Right ventricle myocardium inferior (tissue), 1 donor: ENCODE measurements at regions not wholly inside any gene's neighbourhood (a gene's known extent, or its start where the extent isn't known, plus 50 kb on each side); places are given as distances from the start of the nearest gene placed in this dataset.

ENCODE experiments used
- ATAC-seq: fragments of 200-7000 bp; cut with Tn5 transposase; one replicate; pipeline ENCODE4 v1.9.1; 2020; ENCODE audit warnings: mild to moderate bottlenecking, moderate library complexity
- DNase-seq: peaks from one replicate; pipeline ENCODE4 v3.0.0; 2021; ENCODE audit errors: missing footprints
- intact Hi-C: fragments of 100-400 bp; cut with DNase I; formaldehyde crosslinking; loops from one replicate; pipeline ENCODE4 v1.11.0; 2022
- donor health status: DM: no; HTN: yes; CAD: no; lungs with severe emphysema.

DNA sequence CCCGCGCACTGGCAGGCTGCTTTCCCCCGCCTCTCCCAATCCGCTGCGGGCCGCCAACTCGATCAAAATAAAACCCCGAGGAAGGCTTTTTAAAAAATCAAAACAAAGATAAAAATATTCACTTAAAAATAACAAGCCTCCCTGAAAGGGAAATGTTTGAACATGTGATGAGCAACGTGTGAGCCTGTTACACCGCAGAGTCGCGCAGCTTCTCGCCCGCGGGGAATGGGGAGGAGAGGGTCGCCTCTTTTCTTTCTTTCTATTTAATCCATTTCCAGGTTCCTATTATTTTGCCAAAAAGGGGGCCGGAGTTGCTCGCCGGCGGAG is 326.0 kb upstream of the F9 start:
- DNase-seq (no peak), ATAC-seq (no peak)

DNA sequence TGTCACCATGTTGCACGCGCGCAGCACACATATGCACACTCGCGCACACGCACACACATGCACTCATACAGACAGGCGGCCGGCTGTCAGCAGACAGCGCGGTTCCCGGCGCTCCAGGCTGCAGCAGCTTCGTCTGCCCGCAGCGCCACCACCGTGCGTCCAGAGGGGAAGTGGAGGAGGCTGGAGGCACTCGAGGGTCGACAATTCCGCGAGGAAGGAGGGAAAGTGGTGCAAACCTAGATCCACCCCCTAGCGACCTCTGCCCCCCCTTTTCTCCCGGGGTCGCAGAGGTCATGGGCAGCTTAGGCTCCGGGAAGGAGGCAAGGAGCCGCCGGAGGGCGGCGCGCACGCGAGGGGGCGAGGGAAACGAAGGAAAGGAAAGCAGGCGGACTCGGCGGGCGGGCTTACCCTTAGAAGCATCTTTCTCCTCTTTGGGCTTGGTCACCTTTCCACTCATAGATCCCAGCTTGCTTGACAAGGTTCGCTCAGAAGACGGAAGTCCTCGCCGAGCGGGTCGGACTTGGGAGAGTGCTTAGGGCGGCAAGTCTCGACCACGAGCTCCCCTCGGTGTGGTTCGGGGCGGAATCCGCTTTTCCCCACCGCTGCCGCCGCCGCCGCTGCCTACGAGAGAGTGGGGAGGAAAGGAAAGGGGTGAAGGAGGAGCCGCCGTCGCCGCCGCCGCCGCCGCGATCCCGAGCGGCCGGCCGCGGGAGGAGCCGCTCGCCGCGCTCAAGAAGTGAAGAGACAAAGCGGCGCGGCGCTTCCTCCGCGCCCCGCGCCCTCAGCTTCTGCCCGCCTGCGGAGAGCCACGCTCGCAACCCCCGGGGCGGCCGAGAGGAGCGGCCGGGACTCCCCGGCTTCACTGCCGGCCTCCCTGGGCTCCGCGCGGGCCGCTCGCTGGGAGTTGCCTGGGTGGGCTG is 326.6 kb upstream of the F9 start:
- DNase-seq (peak; percentile 59), ATAC-seq (no peak)
- intact Hi-C loops: no loop called here

More for the DNA sequence above, 326.0 kb upstream of the F9 start:
- intact Hi-C loops: no loop called here

DNA sequence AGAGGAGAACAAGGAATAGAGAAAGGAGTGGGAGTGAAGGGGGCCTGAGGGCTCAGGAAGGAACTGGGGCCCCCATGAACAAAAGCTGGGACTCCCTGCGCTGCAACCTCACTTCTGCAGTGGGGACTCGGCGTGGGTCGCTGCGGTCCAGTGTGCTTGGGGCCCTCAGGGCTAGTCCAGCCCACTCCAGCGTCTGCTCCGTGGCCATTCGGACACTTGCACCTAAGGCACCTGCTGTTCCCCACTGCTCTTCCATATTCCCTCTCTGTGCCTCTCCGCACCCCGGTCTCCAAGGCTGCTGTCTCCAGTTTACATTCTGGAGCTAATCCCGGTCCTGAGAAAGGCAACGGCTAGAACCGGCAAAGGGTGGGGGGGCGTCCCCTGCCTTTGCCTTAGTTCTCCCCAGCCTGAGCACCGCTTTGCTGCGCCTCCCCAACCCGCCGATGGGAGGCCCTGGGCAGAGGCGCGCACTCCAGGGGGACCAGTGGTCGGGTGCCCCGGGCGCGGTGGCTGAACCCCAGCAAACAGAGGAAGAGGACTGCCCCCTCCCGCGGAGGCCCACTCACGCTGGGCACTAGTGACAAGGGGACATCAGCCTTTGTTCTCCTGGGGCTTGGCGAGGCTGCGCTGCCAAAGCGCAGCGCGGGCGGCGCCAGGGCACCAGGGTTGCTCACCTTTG is 327.7 kb upstream of the F9 start:
- DNase-seq (no peak), ATAC-seq (no peak)
- intact Hi-C loops: no loop called here

DNA sequence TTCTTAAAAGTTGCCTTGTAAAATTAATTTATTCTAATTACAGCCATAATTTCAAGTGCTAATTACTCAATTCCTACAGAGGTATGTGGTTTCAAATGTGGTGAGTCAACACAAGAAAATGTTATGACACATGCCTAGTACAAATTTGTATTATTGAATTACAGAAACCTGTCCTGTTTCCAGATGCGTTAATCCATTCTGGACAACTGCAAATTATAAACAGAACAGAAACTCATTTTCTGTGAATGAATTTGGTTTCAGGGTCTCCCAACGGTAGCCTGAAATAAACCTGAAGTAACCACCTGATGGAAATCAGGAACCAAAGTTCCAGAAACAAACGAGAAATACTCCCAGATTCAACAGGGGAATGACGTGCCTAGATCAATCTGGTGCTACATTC is 328.6 kb upstream of the F9 start:
- intact Hi-C loops: no loop called here
- ATAC-seq: no peak

DNA sequence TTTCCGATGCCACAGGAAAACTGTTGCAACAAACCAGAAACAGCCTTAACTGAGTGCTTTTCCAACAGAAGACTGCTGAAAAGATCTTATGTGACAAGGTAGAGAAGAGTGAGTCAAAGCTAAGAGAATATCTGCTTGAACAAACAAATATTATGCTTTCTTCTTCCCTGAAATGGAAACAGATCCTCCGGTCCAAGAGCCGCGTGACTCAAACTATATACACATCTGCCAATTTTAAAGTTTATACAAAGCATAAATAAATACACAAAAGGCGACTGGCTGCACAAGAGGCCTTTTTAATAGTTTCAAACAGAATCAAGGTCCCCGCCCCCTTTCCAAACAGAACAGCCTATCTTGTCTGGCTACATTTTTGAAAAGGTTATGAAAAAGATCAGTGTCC is 329.7 kb upstream of the F9 start:
- DNase-seq (no peak), ATAC-seq (no peak)
- intact Hi-C loops: no loop called here

More for the DNA sequence above, 328.6 kb upstream of the F9 start:
- DNase-seq: no peak

DNA sequence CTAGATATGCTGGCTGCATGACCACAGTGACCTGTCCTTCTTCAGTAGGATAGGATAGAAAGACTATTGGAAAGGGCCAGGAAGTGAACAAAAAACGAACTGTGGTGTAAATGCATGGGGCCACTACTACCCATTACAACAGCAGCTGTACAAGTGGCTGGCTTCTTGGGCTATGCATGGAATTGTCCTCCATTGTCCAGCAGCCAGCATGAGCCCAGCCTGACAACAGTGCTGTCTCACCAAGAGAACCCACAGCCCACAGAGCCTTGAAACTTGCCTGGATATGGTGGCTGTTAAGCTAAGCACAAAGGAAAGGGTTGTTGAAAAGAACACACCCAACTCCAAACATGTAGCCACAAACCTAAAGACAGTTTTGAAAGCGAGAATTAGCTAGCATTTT is 330.2 kb upstream of the F9 start:
- intact Hi-C loops: no loop called here
- DNase-seq: no peak
- ATAC-seq: no peak

DNA sequence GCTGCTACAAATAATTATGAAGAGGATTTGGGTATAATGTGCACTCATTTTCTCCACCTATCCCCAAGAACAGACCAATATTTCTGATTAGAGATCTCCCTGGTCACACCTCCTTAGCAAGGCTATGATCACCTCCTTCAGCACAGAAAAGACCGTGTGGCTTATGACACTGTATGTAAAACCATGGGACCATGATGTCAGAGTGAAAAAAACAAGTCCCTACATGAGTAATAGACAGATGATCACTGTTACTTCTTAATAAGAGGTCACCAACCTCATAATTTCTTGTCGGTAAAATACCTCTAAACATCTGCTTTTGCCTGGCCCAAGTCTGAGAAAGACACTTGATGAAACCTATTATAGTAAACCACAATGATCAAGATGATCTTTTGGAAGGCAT is 330.6 kb upstream of the F9 start:
- ATAC-seq (no peak), DNase-seq (no peak)
- intact Hi-C loops: no loop called here

DNA sequence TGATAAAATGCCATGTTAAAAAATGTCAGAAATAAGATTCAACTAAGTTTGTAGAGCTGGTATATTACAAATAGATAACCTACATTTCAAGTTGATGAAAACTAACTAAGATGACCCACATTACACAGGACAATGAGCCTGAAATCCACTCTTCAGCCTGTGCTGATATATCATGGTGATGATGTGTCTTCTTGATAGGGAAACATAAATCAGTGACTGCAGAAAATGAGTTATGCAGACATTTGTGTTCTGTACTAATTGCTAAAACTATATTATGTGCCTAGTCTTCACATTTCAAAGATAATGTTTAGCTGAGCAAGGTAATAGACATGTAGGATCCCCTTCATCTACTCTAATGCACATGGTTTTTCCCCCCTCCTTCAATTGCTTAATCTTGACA is 331.6 kb upstream of the F9 start:
- ATAC-seq (no peak), DNase-seq (no peak)
- intact Hi-C loops: no loop called here

DNA sequence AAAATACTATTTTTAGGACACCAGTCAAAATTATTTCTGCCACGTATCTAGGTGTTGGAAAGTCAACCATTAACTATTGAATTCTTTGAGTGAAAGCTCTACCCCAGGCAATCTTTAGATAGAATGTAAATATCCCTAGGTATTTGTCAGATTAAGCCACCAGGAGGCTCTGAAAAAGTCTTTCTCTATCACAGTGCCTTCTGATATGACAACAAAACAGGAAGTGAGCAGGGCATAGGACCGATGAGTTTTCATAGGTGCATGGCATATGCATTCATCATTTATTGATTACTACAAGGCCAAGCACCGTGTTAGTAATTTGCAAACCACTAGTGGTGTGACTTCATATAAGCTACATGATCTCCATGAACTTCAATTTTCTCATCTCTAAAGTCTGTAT is 333.6 kb upstream of the F9 start:
- no peak for DNase-seq
- no peak for ATAC-seq
- intact Hi-C loops: no loop called here

DNA sequence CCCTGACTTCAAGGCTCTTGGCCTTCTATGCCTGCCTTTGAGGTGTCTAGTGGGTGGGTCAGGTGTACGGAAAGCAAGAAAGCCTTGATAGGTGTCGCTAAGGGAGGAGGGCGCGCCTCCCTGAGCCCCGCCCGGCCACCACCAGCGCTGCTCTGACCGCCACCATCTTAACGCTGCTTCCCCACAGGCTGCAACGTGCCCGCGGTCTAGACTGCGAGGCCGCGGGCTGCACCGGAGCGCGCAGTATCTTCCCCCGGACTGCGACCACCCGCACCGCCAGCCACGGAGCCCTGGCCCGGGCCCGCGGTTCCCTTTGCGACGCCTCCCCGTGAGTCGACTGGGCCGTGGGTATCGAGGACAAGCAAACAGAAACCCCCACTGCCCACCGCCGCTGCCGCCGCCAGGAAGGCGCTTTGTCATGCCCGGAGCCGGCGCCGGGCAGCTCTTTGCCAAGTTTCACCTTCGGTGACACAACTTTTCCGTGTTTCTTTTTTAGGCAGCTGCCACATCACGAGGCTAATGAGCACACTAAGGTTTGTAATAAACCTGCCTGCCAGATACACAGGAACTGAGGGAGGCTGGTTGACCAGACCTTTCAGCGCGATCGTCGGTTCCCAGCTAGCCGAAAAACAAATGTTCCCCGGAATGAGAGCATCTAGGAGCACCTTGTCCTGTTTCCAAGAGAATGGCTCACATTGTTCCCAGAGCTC is 335.8 kb upstream of the F9 start:
- peak; percentile 60 for DNase-seq
- intact Hi-C loops: no loop called here
- ATAC-seq: no peak

DNA sequence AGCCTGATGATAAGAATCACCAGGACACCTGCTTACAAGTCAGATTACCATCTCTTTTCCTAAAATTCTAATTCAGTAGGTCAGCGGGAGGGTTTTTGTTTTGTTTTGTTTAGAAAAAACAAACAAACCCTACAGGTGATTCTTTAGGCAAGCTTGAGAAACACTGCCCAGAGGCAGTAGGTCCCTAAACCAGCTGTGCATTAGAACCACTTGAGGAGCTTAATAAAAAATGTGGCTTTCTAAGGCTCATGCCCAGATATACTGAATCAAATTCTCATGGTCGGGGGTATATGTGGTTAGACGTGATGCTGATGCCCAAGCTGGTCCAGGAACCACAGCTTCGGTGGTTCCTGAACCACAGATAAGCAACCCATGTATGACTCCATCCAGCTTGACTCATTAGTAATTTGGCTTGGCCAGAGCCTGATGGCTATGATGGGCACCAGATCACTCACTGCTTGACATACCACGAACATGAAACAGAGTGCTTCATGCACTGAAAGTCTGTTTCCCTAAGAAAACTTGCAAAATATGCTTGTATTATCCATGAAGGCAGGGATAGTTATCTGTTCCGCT is 338.1 kb upstream of the F9 start:
- intact Hi-C loops: no loop called here
- ATAC-seq (no peak), DNase-seq (no peak)

DNA sequence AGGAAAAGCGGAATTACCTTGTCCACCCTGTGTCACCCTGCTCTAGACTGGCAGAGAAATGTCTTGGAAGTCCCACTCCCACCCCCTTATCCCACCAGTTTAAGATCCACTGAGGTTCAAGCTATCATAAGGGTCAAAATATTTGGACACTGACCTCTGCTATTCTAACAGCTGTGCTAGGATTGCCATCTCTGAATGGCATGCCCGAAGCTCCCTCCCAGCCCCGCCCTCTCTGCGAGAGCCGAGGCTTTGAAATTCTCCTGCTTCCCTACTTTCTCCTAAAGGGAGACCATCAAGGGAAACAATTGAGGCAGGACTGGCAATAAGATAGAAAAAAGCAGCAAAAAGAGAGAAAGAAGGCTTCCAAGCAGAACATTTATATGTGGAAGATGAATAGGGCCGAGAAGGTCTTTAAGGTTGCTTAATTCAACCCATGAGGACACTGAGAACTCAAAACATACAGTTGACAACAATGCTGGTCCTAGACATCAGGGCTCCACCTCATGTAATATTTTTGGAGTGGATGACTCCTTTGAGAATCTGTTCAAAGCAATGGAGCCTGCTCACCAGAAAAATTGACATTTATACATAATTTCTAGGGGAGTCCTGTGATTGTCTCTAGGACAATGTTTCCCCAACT is 338.7 kb upstream of the F9 start:
- ATAC-seq (no peak), DNase-seq (no peak)
- intact Hi-C loops: no loop called here

DNA sequence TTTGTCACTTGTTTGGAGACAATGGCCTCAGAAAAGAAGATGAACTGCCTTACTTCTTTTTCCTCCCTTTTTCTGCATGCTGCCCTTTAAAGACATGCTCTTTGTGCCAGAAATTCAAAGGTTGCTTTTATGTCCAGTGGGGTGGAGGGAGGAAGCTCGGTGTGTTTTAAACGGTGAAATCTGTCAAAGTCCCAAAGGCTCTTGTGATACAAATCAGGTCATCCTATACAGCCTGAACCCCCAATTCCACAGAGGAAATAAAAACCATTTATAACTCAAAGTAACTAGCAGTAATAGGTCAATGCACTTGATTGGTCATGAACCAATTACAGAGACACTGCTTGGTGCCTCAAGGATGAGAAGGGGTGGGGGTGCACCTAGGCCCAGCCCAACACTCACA is 339.3 kb upstream of the F9 start:
- intact Hi-C loops: no loop called here
- no peak for DNase-seq
- ATAC-seq: no peak

DNA sequence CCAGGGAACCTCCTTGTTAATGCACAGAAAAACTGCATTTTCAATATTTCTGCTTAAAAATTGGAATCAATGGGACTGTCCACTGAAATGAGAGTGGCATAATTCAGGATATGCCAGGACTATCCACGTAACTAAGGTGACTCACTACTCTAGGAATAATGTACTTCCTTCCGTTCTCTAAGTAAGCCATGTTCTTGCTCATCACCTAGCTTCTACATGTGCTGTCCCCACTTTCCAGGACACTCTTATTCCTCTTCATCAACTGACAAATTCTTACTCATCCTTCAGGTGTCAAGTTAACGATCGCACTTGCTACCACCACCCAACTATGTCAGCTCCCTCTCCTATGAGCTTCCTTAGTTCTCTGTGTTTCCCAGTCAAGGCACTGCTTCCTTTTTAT is 342.8 kb upstream of the F9 start:
- DNase-seq (no peak), ATAC-seq (no peak)
- intact Hi-C loops: no loop called here

DNA sequence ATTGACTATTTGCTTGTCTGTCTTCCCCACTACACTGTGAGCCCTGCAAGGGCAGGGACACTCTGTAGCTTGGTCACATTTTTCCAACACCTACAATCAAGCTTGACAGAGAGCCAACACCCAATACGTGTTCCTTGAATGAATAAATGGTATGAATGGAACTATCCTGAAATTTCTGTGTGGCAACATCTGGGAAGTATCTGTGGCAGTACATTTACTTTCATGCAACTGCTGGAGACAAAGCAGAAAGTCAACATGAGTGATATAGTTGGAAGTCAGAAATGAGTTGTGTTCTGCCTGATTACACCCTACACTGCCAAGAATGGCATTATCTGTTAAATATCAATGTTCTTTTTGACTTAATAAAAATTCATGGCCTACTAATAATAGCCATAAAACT is 343.5 kb upstream of the F9 start:
- ATAC-seq (no peak), DNase-seq (no peak)
- intact Hi-C loops: no loop called here

DNA sequence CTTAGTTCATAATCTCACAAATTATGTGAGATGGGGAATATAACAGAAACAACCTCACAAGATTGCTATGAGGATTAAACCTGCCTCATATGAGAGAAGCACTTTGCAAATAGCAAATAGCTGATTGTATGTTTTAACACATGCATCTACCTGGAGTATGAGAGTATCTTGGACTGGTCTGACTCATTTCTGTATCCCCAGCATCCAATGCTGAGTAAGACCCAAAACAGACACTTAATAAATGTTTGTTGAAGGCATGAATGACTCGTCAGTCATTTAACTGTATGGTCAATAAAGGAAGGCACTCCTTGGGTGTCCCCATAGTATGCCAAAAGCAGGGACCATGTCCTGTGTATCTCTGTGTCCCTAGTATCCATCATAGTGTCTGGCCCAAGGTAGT is 350.9 kb upstream of the F9 start:
- intact Hi-C loops: no loop called here
- no peak for ATAC-seq

DNA sequence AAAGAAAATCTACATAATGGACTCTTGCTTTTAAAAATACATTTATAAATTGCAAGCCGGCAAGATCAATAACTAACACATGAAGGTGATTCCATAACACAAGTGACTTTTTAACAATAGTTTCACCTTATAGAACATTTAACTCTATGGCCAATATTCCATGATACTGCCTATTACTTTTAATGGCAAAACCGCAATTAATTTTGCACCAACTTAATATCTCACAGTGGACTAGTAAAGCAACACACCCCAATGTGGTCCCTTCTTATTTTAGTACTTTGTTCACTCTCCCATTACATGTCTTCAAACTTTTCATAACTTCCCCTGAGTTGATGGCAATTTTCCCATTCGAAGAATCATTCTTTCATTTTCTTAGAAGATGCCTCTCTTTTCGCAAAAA is 351.6 kb upstream of the F9 start:
- intact Hi-C loops: no loop called here
- DNase-seq (no peak), ATAC-seq (no peak)

More for the DNA sequence above, 350.9 kb upstream of the F9 start:
- DNase-seq: no peak

DNA sequence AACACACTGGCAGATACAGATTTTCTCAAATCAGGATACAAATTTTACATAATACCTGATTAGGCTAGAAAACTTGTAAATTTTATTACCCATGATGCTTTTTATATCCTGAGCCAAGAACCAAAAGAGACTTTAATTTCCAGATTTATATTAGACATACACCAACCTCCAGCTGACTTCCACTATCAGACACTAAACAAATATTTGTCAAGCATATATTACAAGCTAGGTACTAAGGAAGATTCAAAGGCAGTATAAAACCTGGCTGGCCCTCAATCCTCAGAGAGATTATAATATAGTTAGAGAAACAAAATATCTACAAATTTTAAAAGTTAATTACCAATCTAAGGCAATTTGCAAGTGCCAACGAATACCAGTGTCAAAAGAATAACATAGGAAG is 357.8 kb upstream of the F9 start:
- ATAC-seq (no peak), DNase-seq (no peak)
- intact Hi-C loops: no loop called here

DNA sequence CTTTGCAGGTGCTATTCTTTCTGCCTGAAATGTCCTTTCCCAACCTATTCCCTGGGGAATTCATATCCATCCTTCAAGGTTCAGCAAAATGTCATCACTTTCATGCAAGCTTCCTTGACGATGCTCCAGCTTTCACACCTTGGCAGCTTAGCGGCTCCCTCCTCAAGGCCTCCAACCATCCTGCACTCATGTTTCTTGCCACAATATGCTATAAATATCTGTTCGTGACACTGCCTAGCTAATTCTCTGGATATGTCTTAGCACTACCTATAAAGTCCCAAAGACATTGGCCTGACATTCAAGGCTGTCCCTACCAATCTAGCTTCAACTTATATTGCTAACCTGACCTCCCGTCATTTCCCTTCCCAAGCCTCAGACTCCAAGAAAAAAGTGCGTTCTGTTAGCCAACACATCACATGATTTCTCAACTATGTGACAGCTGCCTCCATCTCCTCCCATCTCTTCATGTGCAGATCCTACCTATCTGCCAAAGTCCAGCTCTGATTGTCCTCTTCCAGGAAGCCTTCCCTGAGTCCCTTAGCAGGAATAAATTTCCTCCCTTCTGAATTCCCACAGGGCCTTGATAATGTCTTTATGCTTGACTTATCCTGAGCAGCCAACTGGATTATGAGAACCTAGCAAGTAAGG is 359.9 kb upstream of the F9 start:
- intact Hi-C loops: no loop called here
- no peak for ATAC-seq

More for the DNA sequence above, 359.9 kb upstream of the F9 start:
- DNase-seq: no peak
